ENCODE measurements at regions not wholly inside any gene's neighbourhood (a gene's known extent, or its start where the extent isn't known, plus 50 kb on each side); places are given as distances from the start of the nearest gene placed in this dataset.
"Not testable (repeated sequence)": the region's sequence is repeated elsewhere in the genome, so short reads cannot be mapped to it uniquely, and the experiment has no call there.

DNA sequence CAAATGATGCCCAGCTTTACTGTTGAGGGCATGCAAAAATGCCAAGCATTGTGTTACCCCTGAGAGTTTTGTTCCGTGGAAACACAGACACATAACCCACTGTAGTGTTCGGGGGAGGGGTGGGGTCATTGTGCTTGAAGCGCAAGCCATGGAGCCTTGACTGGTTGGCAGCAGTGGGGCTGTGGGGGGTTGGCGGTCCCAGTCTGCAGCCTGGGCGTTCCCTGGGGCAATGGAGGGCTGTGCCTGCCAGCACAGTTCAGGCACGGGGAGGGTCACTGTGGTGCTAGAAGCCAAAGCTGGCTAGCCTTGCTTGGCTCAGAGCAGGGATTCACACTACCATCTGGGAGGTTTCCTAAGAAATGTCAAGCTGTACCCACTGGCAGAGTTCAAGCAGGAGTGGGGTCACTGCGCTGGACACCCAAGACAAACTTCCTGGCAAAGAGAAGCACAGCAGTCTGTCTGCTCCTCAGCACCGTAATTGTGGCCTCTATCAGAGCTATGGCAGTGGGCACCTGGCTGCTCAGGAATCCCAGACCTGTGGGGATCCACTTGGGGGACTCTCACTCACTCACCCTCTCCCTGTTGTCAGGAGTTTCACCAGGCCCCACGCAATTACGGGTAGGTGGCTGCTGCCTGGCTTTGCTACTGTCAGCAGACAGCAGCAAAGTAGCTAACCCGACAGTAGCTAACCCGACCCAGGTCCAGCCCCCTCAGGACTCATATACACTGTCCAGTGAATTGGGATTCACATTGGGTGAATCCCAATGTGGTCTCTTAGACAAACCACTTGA lies 292.4 kb downstream of the ZWINT start:
- Mint-ChIP-seq H3K9me3 (peaks cover 15% of the 10 kb centered on the region), H3K27ac (no peak overlapping the region), H3K4me1 (no peaks in the 10 kb centered on the region), H3K36me3 (no peaks in the 10 kb centered on the region), H3K4me3 (no peak overlapping the region)
- ATAC-seq (no peak), DNase-seq (ENCODE audit: low spot score in 2 of 2) (no peak)

DNA sequence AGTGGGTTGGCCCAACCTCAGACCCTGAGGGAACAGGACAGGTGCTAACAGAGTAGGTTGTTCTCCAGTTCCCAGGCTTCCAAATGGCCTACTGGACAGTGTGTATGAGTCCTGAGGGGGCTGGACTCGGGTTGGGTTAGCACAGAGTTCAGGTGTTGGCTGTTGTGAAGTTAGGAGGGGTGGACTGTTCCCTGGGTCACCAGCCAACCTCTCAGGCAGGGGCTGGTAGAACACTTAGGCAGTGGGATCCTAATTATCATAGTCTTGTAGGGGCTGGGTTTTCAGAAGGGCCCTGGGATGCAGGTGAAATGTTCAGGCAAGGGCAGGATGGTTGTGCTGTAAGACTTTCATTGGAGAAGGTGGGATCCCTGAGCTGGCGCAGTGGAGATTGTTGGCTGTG lies 293.0 kb downstream of the ZWINT start:
- ATAC-seq (no peak), DNase-seq (ENCODE audit: low spot score in 2 of 2) (no peak)
- Mint-ChIP-seq H3K27ac (no peak overlapping the region), H3K4me3 (no peak overlapping the region), H3K36me3 (no peaks in the 10 kb centered on the region), H3K9me3 (peaks cover 15% of the 10 kb centered on the region), H3K4me1 (no peaks in the 10 kb centered on the region)

GRCh38 chr10:56063642-56064041 lies 297.4 kb downstream of the ZWINT start:
- H3K27ac Mint-ChIP-seq: no peak overlapping the region
- no peak for ATAC-seq
- H3K4me1 Mint-ChIP-seq: no peaks in the 10 kb centered on the region
- DNase-seq (ENCODE audit: low spot score in 2 of 2): no peak
- no peak overlapping the region for H3K4me3 Mint-ChIP-seq
- H3K9me3 Mint-ChIP-seq: peaks cover 23% of the 10 kb centered on the region
- no peaks in the 10 kb centered on the region for H3K36me3 Mint-ChIP-seq

DNA sequence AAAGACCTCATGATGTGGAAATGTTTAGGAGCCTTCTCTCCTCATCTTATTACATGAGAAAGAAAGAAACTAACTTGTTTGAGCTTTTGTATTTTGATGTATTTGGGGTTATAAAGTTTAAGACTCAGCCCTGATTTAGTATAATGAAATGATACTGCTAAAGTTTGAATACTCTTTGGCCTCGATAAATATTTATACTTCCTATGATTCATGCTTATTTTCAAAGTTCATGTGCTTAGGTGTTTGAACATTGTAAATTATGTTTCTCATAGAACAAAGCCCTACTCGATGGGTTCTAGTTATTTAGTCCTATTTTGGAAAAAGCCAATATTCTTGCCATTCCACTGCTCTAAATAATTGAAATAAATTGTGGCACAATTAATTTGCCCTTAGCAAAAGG lies 303.2 kb downstream of the ZWINT start:
- ATAC-seq: no peak
- Mint-ChIP-seq H3K27ac (no peak overlapping the region), H3K9me3 (peaks cover 18% of the 10 kb centered on the region), H3K36me3 (no peaks in the 10 kb centered on the region), H3K4me3 (no peak overlapping the region), H3K4me1 (no peaks in the 10 kb centered on the region)
- no peak for DNase-seq (ENCODE audit: low spot score in 2 of 2)

DNA sequence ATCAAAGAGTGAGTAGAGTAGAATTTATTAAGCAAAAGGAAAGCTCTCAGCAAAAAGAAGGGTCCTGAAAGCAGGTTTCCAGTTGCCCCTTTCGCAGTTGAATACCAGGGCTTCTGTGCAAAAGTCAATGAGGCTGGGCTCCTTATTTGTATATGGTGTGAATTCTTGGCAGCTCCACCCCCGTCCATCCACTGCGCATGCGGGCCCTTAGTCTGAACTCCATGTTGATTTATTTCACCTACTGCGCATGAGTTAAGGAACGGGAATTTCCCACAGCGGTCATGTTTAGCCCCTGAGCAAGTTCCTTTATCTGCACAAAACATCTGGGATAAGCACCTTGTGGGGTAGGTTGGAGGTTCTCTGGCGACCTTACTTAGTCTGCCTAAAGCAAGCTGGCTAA lies 325.6 kb downstream of the ZWINT start:
- no peak overlapping the region for H3K27ac Mint-ChIP-seq
- no peak overlapping the region for H3K4me3 Mint-ChIP-seq
- H3K9me3 Mint-ChIP-seq: peaks cover 20% of the 10 kb centered on the region
- no peaks in the 10 kb centered on the region for H3K4me1 Mint-ChIP-seq
- no peak for ATAC-seq
- no peak for DNase-seq (ENCODE audit: low spot score in 2 of 2)
- H3K36me3 Mint-ChIP-seq: no peaks in the 10 kb centered on the region

DNA sequence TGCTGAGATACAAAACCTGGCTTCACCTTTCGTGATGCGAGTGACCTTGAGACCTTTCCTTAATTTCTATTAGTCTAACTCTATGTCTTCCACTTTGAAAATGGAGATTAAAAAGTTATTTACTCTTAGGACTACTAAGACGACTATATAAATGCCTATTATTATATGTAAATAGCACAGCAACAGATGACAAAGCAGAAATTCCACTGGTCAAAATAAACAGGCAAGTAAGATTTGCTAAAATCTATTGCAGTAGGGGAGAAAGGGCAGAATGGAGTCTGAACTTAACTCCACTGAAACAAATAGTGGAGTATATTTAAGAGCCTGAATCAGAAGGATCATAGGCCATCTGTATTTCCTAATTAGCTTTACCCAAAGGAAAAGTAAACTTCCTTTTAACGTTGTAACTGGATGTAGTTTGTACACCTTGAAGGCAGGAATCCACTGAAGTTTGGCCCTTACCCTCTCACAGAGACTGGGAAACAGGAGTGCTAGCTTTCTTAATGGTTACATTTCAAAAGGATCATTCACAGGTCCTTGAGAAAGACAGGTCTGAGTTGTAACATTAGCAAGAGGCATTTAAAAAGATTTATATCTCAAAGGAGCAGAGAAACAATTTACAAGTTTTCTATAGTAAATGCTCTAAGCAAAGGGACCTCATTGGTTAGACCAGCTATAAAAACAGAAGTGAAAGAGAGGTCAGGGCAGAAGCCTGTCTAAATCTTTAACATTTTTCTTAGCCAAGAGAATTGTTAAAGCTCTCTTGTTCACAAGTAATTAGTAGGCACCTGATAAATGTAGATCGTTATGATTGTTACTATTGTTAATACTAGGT lies 332.5 kb downstream of the ZWINT start:
- ATAC-seq: no peak
- Mint-ChIP-seq H3K4me1 (no peaks in the 10 kb centered on the region), H3K4me3 (no peak overlapping the region), H3K9me3 (peaks cover 6% of the 10 kb centered on the region), H3K36me3 (no peaks in the 10 kb centered on the region), H3K27ac (no peak overlapping the region)
- DNase-seq (ENCODE audit: low spot score in 2 of 2): no peak

- Mint-ChIP-seq H3K4me1 (no peaks in the 10 kb centered on the region), H3K27ac (no peak overlapping the region), H3K9me3 (peaks cover 14% of the 10 kb centered on the region), H3K36me3 (no peaks in the 10 kb centered on the region), H3K4me3 (no peak overlapping the region)
- DNase-seq (ENCODE audit: low spot score in 2 of 2) (no peak), ATAC-seq (no peak)
Observed at GRCh38 chr10:56012101-56012500, 349.0 kb downstream of the ZWINT start.

DNA sequence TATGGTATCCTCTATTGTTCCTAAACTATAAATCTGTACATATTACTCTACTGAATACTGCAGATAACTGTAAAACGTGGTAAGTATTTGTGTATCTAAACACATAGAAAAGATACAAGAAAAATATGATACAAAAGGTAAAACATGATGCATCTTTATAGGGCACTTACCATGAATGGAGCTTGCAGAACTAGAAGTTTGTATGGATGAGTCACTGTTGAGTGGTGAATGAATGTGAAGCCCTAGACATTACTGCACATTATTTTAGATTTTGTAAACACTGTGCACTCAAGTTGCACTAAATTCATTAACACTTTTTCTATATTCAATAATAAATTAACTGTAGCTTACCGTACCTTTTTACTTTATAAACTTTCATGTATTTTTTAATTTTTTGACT lies 357.5 kb downstream of the ZWINT start:
- Mint-ChIP-seq H3K27ac (no peak overlapping the region), H3K36me3 (no peaks in the 10 kb centered on the region), H3K9me3 (peaks cover 11% of the 10 kb centered on the region), H3K4me3 (no peak overlapping the region), H3K4me1 (no peaks in the 10 kb centered on the region)
- ATAC-seq (no peak), DNase-seq (ENCODE audit: low spot score in 2 of 2) (no peak)

GRCh38 chr10:55989188-55989587 lies 371.9 kb downstream of the ZWINT start:
- ATAC-seq (no peak), DNase-seq (ENCODE audit: low spot score in 2 of 2) (no peak)
- Mint-ChIP-seq H3K4me1 (no peaks in the 10 kb centered on the region), H3K4me3 (no peak overlapping the region), H3K27ac (no peak overlapping the region), H3K9me3 (peaks cover 5% of the 10 kb centered on the region), H3K36me3 (no peaks in the 10 kb centered on the region)

- Mint-ChIP-seq H3K4me1 (no peaks in the 10 kb centered on the region), H3K4me3 (no peak overlapping the region), H3K27ac (no peak overlapping the region), H3K9me3 (peaks cover 5% of the 10 kb centered on the region), H3K36me3 (no peaks in the 10 kb centered on the region)
- no peak for ATAC-seq
- no peak for DNase-seq (ENCODE audit: low spot score in 2 of 2)
Observed at GRCh38 chr10:55979203-55979602, 381.9 kb downstream of the ZWINT start.

GRCh38 chr10:55966101-55966500 lies 395.0 kb downstream of the ZWINT start:
- Mint-ChIP-seq H3K4me1 (no peaks in the 10 kb centered on the region), H3K4me3 (no peak overlapping the region), H3K27ac (no peak overlapping the region), H3K36me3 (no peaks in the 10 kb centered on the region), H3K9me3 (peaks cover 15% of the 10 kb centered on the region)
- ATAC-seq: no peak
- DNase-seq (ENCODE audit: low spot score in 2 of 2): no peak

DNA sequence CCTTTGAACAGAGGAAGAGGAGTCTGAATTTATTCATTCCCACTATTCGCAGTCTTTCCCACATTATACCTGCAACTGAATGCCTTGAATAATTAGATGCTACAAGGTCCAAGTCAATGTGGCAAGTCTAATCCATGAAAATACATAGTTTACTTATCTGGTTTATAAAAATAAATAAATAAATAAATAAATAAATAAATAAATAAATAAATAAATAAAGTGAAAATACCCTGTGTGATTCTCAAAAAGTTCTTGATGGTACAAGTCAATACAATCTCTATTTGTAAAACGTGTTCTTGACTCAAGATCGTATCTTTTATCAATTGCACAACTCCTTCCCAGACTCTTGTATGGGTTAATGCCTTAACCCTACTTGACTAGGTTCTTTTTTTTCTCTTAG lies 417.7 kb downstream of the ZWINT start:
- ATAC-seq (no peak), DNase-seq (ENCODE audit: low spot score in 2 of 2) (no peak)
- Mint-ChIP-seq H3K36me3 (no peaks in the 10 kb centered on the region), H3K4me3 (no peak overlapping the region), H3K9me3 (no peaks in the 10 kb centered on the region), H3K4me1 (no peaks in the 10 kb centered on the region), H3K27ac (no peak overlapping the region)

- H3K36me3 Mint-ChIP-seq: no peaks in the 10 kb centered on the region
- no peak for ATAC-seq
Observed at GRCh38 chr10:55929291-55929690, 431.8 kb downstream of the ZWINT start.

GRCh38 chr10:55899472-55900147 lies 461.4 kb downstream of the ZWINT start:
- H3K27ac Mint-ChIP-seq; H3K4me3 Mint-ChIP-seq; H3K4me1 Mint-ChIP-seq; H3K36me3 Mint-ChIP-seq; ATAC-seq; DNase-seq (ENCODE audit: low spot score in 2 of 2): not testable (repeated sequence)
- peaks cover 12% of the 10 kb centered on the region for H3K9me3 Mint-ChIP-seq

More at GRCh38 chr10:55929291-55929690, 431.8 kb downstream of the ZWINT start:
- Mint-ChIP-seq H3K27ac (no peak overlapping the region), H3K4me1 (no peaks in the 10 kb centered on the region), H3K9me3 (peaks cover 3% of the 10 kb centered on the region), H3K4me3 (no peak overlapping the region)
- DNase-seq (ENCODE audit: low spot score in 2 of 2): no peak

DNA sequence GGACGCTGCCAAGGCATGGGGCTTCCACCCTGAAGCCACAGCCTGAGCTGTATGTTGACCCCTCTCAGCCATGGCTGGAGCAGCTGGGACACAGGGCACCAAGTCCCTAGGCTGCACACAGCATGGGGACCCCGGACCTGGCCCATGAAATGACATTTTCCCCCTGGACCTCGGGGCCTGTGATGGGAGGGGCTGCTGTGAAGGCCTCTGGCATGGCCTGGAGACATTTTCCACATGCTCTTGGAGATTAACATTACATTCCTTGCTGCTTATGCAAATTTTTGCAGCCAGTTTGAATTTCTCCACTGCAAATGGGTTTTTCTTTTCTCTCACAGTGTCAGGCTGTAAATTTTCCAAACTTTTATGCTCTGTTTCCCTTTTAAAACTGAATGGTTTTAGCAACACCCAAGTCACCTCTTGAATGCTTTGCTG lies 463.6 kb downstream of the ZWINT start:
- no peak overlapping the region for H3K27ac Mint-ChIP-seq
- ATAC-seq: no peak

More for the DNA sequence above, 463.6 kb downstream of the ZWINT start:
- Mint-ChIP-seq H3K9me3 (peaks cover 13% of the 10 kb centered on the region), H3K4me1 (no peaks in the 10 kb centered on the region), H3K36me3 (no peaks in the 10 kb centered on the region), H3K4me3 (no peak overlapping the region)
- DNase-seq (ENCODE audit: low spot score in 2 of 2): no peak

All from stimulated activated effector memory CD8-positive, alpha-beta T cell treated with anti-CD3 and anti-CD28 coated beads, Interleukin-12 subunit alpha, Interleukin-12 subunit beta, amount 100 ng/mL, for 72 hours (primary cell).